ENCODE measurements at regions not wholly inside any gene's neighbourhood (a gene's known extent, or its start where the extent isn't known, plus 50 kb on each side); places are given as distances from the start of the nearest gene placed in this dataset.

GRCh38 chr22:35476341-35476740 is 64.3 kb upstream of the RASD2 start:
- TF ChIP-seq POLR2A (IDR thresholded peaks at IDR 0.05; ENCODE audit: low read depth, low read length) (no peak), CTCF (conservative IDR thresholded peaks at IDR 0.05; ENCODE audit: low read depth, low read length) (no peak), MAFK (IDR thresholded peaks at IDR 0.05; ENCODE audit: low read depth, low read length) (no peak), FOS (IDR thresholded peaks at IDR 0.05; ENCODE audit: low read depth, low read length) (no peak), RAD21 (IDR thresholded peaks at IDR 0.05; ENCODE audit: low read length) (no peak)
- TF ChIP-seq, protein P1, sequence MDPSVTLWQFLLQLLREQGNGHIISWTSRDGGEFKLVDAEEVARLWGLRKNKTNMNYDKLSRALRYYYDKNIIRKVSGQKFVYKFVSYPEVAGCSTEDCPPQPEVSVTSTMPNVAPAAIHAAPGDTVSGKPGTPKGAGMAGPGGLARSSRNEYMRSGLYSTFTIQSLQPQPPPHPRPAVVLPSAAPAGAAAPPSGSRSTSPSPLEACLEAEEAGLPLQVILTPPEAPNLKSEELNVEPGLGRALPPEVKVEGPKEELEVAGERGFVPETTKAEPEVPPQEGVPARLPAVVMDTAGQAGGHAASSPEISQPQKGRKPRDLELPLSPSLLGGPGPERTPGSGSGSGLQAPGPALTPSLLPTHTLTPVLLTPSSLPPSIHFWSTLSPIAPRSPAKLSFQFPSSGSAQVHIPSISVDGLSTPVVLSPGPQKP (IDR thresholded peaks at IDR 0.05; ENCODE audit: borderline replicate concordance, low read depth, low read length) = no peak

Measured in IMR-90 (cell line).